NCI-H2171 treated with DMSO at 0.1 percent for 48 hours (cell line): ENCODE measurements at regions not wholly inside any gene's neighbourhood (a gene's known extent, or its start where the extent isn't known, plus 50 kb on each side); places are given as distances from the start of the nearest gene placed in this dataset.
"Not testable (repeated sequence)": the region's sequence is repeated elsewhere in the genome, so short reads cannot be mapped to it uniquely, and the experiment has no call there.

Source experiments
- DNase-seq: peaks from one replicate; lab custom pipeline; 2025; lab: John Stamatoyannopoulos, UW

GRCh38 chr6:11427091-11427722, 110.3 kb upstream of the TMEM170B start:
- DNase-seq = no peak

DNA sequence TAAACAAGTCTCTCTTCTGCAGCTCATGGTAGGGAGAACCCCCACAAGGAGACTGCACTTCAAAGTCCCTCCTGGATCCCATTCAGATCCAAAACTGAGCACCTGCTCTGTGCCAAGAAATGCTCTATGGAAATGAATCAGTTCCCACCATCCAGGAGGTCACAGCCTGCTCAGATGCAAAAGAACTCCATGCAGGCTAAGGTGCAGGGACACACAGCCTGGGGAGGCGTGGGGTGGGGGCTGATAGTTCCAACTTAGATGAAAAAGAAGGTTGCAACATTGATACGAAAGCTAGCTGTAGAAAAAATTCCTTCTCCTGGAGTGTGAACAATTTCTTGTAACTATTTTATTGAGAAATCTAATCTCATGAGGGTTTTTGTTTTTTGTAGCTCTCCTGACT, 111.0 kb upstream of the TMEM170B start:
- no peak for DNase-seq

GRCh38 chr6:11425876-11426275, 111.7 kb upstream of the TMEM170B start:
- no peak for DNase-seq

DNA sequence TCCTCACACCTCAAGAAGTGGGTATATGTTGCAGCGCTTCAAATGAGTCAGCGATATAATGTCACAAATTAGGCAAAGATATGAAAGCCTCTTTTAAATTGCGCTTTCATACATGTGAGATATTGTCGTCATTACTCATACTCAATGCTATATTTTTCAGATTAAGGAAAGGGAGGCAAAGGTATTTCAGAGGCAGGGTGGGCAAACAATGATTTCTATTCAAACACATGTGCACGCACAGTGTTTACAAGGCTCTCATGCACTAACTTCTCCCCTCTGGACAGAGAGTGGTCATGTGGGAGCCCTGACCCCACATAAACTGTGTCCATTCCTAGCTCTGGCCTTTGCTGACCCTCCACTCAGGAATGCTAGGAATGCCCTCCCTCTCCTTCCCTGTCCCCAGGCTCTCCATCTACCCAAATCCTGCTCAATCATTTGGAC, 112.1 kb upstream of the TMEM170B start:
- DNase-seq = no peak

DNA sequence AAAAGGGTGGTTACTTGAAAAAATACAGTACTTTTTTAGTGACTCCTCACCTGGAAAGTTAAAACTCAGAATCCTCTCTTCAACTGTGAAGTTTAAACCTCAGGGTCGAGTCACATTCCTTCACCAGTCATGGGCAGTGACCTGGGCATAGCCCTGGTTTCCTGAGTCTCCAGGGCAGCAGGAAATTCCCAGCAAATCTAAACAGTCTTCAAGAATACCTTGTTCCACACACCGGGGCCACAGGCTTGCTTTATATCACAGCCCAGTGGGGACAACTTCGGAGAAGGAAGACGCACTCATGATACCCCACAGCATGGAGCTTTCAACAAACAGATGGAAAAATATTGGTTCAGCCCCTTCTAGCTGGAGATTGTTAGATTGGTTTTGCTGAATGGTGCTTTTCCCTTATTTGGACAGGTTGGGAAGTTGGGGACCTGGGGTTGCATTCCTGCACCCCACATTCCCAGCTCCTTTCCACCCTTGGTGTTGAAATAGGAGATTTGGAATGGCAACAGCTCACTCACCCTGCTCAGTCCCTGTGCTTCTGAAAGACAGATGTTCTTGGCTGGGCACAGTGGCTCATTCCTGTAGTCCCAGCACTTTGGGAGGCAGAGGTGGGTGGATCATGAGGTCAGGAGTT, 113.0 kb upstream of the TMEM170B start:
- no peak for DNase-seq

- no peak for DNase-seq
Measured at GRCh38 chr6:11423667-11424066, 113.9 kb upstream of the TMEM170B start.

DNA sequence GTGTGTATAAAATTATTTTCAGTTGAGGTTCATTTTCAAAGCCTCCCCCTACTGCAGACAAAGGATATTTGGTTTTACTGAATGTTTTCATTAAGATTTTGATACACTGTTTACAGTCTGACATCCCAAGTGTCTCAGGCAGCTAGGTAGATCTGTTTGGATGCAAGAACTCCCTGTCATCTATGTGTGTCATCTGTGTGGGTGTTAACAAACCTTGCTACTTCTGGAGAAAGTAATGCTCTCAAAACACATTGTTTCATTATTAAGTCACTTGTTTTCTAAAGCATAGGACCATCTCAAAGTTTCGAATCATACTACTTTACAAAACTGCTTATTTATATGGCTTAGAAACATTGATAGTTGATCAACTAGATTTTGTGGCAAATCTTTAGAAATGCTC, 114.5 kb upstream of the TMEM170B start:
- no peak for DNase-seq

- DNase-seq = no peak
Measured at GRCh38 chr6:11419763-11420453, 117.6 kb upstream of the TMEM170B start.

DNA sequence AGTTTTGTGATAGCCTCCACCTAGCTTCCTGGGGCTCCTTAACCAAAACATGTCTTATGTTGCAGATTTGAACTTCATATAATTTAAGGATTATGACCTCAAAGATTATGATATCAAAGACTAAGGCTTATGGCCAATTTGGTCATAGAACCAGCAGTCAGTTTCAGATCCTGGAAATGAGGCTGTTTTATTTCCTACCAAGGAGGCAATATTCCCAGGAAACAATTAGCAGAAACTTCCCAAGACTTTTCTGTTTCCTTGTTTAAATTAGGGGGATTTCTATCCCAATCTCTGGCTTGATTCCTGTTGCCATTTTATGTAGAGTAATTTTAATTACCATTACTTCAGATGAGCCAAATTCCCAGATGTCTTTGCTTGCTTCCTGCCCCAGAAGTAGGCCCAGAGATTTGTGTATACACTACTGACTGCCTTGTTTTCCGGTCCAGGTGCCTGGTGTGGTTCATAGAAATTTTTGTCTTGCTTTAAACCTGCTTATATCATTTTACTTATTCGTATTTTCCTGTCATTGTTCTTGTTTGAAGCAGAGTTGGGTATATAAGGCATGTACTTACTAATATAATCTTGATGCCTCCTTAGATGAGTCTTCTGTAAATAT, 119.2 kb upstream of the TMEM170B start:
- no peak for DNase-seq

DNA sequence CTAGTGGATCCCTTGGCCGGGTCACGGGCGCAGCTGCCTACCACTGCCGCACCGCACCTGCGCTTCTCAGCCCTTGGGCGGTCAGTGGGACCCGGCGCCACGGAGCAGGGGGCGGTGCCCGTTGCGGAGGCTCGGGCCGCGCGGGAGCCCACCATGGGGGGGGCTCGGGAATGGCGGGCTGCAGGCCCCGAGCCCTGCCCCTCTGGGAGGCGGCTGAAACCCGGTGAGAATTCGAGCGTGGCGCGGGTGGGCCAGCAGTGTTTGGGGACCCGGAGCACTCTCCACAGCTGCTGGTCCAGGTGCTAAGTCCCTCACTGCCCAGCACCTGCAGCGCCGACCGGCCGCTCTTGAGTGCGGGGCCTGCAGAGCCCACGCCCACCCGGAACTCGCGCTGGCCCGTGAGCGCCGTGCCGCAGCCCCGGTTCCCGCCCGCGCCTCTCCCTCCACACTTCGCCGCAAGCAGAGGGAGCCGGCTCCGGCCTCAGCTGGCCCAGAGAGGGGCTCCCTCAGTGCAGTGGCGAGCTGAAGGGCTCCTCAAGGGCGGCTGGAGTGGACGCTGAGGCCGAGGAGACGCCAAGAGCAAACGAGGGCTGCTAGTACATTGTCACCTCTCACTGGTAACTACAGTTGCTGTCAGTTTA, 120.5 kb upstream of the TMEM170B start:
- DNase-seq = no peak

GRCh38 chr6:11416099-11416935, 121.2 kb upstream of the TMEM170B start:
- not testable (repeated sequence) for DNase-seq

DNA sequence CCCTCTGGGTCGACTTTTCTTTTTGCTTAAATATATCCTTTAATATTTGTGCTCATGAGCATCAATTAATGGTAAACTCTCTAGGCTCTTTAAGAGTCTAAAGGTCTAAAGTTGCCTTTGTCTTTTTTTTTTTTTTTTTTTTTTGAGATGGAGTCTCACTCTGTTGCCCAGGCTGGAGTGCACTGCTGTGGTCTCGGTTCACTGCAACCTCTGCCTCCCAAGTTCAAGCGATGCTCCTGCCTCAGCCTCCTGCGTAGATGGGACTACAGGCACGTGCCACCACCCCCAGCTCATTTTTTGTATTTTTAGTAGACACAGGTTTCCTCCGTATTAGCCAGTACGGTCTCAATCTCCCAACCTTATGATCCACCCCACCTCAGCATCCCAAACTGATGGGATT, 122.0 kb upstream of the TMEM170B start:
- DNase-seq = no peak

DNA sequence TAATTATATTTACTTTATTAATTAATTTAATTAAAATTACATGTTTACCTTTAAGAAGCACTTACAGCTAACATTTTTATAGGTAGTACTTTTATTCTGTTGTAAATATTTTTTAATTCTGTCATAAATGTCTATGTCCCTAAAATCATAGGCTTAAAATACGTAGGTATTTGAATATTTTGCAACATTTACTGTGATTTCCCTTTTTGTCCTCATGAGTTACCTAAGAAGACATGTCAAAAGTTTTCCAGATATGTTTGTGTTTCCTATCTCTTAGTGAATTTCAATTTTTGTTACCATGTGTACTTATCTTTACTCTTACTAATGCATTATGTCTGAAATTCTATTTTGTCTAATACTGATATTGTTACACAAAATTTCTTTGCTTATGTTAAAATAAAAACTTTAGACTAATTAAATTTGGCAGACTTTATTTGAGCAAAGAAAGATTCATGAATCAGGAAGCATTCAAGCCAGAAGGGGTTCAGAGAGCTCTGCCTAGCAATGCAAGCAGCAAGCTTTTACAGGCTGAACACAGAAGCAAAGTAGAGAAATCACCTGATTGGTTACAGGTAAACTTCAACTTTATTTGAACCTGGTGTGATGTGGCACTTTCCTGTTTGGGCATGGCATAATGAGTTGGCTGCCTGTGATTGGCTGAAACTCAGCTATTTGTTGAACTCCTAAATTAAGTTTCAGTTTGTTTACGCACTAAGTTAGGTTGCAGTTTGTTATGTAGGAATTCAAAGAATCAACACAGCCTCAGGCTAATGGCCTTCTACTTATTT, 123.2 kb upstream of the TMEM170B start:
- DNase-seq = no peak

DNA sequence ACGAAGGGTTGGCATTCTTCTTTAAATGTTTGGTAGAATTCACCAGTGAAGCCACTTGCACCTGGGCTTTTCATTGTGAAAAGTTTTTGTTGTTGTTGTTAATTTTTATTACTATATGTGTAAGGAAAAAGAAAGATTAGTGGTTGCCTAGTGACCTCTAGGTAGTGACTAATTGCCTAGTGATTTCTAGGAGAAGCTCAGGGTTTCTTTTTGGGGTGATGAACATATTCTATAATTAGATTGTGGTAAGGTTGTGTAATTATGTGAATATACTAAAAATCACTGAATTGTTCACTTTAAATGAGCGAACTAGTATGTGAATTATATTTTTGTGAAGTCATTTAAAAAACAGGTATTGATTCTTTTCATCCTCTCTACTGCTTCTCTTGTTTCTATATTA, 123.8 kb upstream of the TMEM170B start:
- DNase-seq = no peak

GRCh38 chr6:11413117-11413687, 124.3 kb upstream of the TMEM170B start:
- DNase-seq = no peak

- DNase-seq = no peak
Measured at GRCh38 chr6:11412616-11413015, 124.9 kb upstream of the TMEM170B start.

DNA sequence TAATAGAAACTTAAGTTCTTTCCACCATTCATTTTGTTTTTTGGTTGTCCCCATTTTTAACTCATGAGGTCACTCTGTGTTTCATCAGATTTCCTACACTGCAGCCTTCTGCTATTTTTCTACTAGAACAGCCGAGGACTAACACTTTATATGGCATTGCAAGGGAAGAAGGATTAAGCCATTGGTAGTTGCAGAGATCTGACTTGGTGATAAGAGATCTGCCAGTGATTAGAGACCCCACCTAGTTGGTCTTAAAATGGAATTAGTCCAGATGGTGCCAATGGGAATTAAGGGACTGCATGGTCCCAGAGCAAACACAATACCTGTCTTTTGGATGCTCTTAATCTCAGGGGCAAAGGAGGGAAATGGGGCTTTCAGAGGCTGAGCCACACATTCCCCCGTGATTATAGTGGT, 125.5 kb upstream of the TMEM170B start:
- DNase-seq = peak; percentile 4

- DNase-seq = no peak
Measured at GRCh38 chr6:11411593-11411992, 126.0 kb upstream of the TMEM170B start.

GRCh38 chr6:11410539-11411307, 126.8 kb upstream of the TMEM170B start:
- no peak for DNase-seq

GRCh38 chr6:11409371-11409770, 128.2 kb upstream of the TMEM170B start:
- no peak for DNase-seq
